Endothelial cell of umbilical vein (primary cell): ENCODE measurements at regions not wholly inside any gene's neighbourhood (a gene's known extent, or its start where the extent isn't known, plus 50 kb on each side); places are given as distances from the start of the nearest gene placed in this dataset.

Experiments
- BruUV-seq: library from RNA; stranded (reverse); fragments of 400-500 nt; replicated peaks from 2 replicates; lab custom pipeline; 2021; lab: Mats Ljungman, UMichigan
- CTCF ChIA-PET: fragments of 300-600, 350-600 bp; sonication (Branson Sonifier 250); formaldehyde crosslinking; loops from one replicate; lab custom pipeline; 2021; ENCODE audit warnings: antibody characterized with exemption, inconsistent platforms; lab: Charles Lee
- POLR2A ChIA-PET: fragments of 300-600, 350-600 bp; sonication (Branson Sonifier 250); formaldehyde crosslinking; loops from one replicate; lab custom pipeline; 2021; ENCODE audit warnings: antibody characterized with exemption, inconsistent platforms; lab: Charles Lee
- DNase-seq: peaks from one replicate; pipeline ENCODE4 v3.0.0-alpha.2; 2011; ENCODE audit warnings: low read depth, low spot score
- FAIRE-seq: peaks from 2 replicates; lab custom pipeline; 2011; peaks lifted over from hg19 to GRCh38; lab: Jason Lieb, UNC
- H2AFZ ChIP-seq: 2 replicates; pipeline ENCODE4 v1.6.0; 2012; ENCODE audit warnings: low read depth, low read length, control low read depth, inconsistent platforms
- H3K27ac ChIP-seq: 2 replicates; pipeline ENCODE4 v1.5.1; 2011; ENCODE audit warnings: low read depth, mild to moderate bottlenecking, control low read depth, low read length, moderate library complexity; ENCODE audit not compliant: insufficient read depth
- H3K27me3 ChIP-seq, 2 experiments: 2 replicates each; pipeline versions ENCODE4 v1.6.0 to v1.6.1; 2011; ENCODE audit warnings: low read length in 2 of 2, mixed read lengths in 1 of 2; ENCODE audit not compliant: control insufficient read depth in 2 of 2, insufficient read depth in 2 of 2
- H3K36me3 ChIP-seq, 2 experiments: 2 replicates in 1 of 2; 3 replicates in 1 of 2; pipeline ENCODE4 v1.5.1; 2011; ENCODE audit warnings: low read length in 2 of 2, mild to moderate bottlenecking in 1 of 2, moderate library complexity in 1 of 2; ENCODE audit not compliant: control insufficient read depth in 2 of 2, insufficient read depth in 2 of 2; ENCODE audit errors: extremely low read depth in 1 of 2
- H3K4me1 ChIP-seq: 3 replicates; pipeline ENCODE4 v1.5.1; 2011; ENCODE audit warnings: mild to moderate bottlenecking, low read length; ENCODE audit not compliant: control insufficient read depth, insufficient read depth; ENCODE audit errors: extremely low read depth
- H3K4me2 ChIP-seq: 2 replicates; pipeline ENCODE4 v1.6.1; 2011; ENCODE audit warnings: low read length, control low read depth, mixed read lengths; ENCODE audit not compliant: insufficient read depth
- H3K4me3 ChIP-seq, 3 experiments: fragments of 200-600 bp in 1 of 3; sonication (generic), shearing (Covaris generic) in 1 of 3; replicated peaks in 1 of 3; 2 replicates each; pipeline ENCODE4 v1.5.1; 2011 to 2016; ENCODE audit warnings: control low read depth in 3 of 3, low read length in 3 of 3, mild to moderate bottlenecking in 2 of 3, inconsistent platforms in 1 of 3, low read depth in 1 of 3, moderate library complexity in 1 of 3; ENCODE audit not compliant: insufficient read depth in 1 of 3
- H3K79me2 ChIP-seq: 2 replicates; pipeline ENCODE4 v1.6.0; 2012; ENCODE audit warnings: low read length, inconsistent platforms; ENCODE audit not compliant: control insufficient read depth, insufficient read depth
- H3K9ac ChIP-seq: replicated peaks from 2 replicates; pipeline ENCODE3; 2011; ENCODE audit warnings: low read length, control low read depth; ENCODE audit not compliant: insufficient read depth; ENCODE audit errors: extremely low read depth
- H3K9me1 ChIP-seq: replicated peaks from 3 replicates; pipeline ENCODE4 v1.6.0; 2011; ENCODE audit warnings: mild to moderate bottlenecking, low read length; ENCODE audit not compliant: control insufficient read depth, insufficient read depth; ENCODE audit errors: extremely low read depth
- H3K9me3 ChIP-seq: replicated peaks from 2 replicates; pipeline ENCODE4 v1.5.1; 2012; ENCODE audit warnings: low read length, inconsistent platforms; ENCODE audit not compliant: control insufficient read depth, insufficient read depth
- H4K20me1 ChIP-seq: replicated peaks from 2 replicates; pipeline ENCODE3; 2011; ENCODE audit warnings: mild to moderate bottlenecking, low read length; ENCODE audit not compliant: control insufficient read depth, insufficient read depth; ENCODE audit errors: extremely low read depth
- EZH2 ChIP-seq: IDR thresholded peaks from 2 replicates; pipeline ENCODE4 v1.6.1; 2012; ENCODE audit warnings: borderline replicate concordance, low read depth, mild to moderate bottlenecking, moderate library complexity, low read length, inconsistent platforms; ENCODE audit not compliant: severe bottlenecking
- FOS ChIP-seq: IDR thresholded peaks from 2 replicates; pipeline ENCODE4 v1.6.1; 2011; ENCODE audit warnings: mild to moderate bottlenecking, low read length, moderate library complexity, borderline replicate concordance; ENCODE audit not compliant: insufficient read depth
- GATA2 ChIP-seq: IDR thresholded peaks from 2 replicates; pipeline ENCODE4 v1.7.0; 2011; ENCODE audit warnings: low read depth, mild to moderate bottlenecking, moderate library complexity, mixed read lengths, low read length; ENCODE audit not compliant: insufficient read length, insufficient read depth
- JUN ChIP-seq: IDR thresholded peaks from 2 replicates; pipeline ENCODE4 v1.6.1; 2011; ENCODE audit warnings: borderline replicate concordance, low read depth; ENCODE audit not compliant: insufficient read length, insufficient read depth
- MYC ChIP-seq: IDR thresholded peaks from one replicate; pipeline ENCODE4 v1.6.1; 2011; ENCODE audit warnings: mild to moderate bottlenecking, low read depth, low read length
- POLR2A ChIP-seq: IDR thresholded peaks from 2 replicates; pipeline ENCODE4 v1.6.1; 2012; ENCODE audit warnings: low read depth, mild to moderate bottlenecking, control low read depth, low read length
- POLR2AphosphoS5 ChIP-seq: IDR thresholded peaks from 2 replicates; pipeline ENCODE4 v1.6.1; 2012; ENCODE audit warnings: low read depth, mild to moderate bottlenecking, control low read depth, low read length, moderate library complexity; ENCODE audit not compliant: insufficient read depth
- dilution Hi-C: fragments of 300-500 bp; cut with MboI; formaldehyde crosslinking; loops from one replicate; pipeline ENCODE4 v1.15.0; 2019; ENCODE audit warnings: low sequenced_read_pairs; ENCODE audit not compliant: extremely low pct_ligation_motif_present
- intact Hi-C: fragments of 100-400 bp; cut with micrococcal nuclease; formaldehyde crosslinking; loops from one replicate; pipeline ENCODE4 v1.10.0; 2022
- TF ChIP-seq, protein P1 (sequence below): IDR thresholded peaks from 2 replicates; pipeline ENCODE4 v1.6.1; 2011; ENCODE audit not compliant: insufficient read depth, insufficient read length
- TF ChIP-seq, protein P2 (sequence below), 2 donors: IDR thresholded peaks; 1 replicate in 1 of 2; 2 replicates in 1 of 2; pipeline ENCODE4 v1.5.1; 2011; ENCODE audit warnings: low read length in 2 of 2, mild to moderate bottlenecking in 2 of 2, moderate library complexity in 2 of 2, control low read depth in 1 of 2, inconsistent platforms in 1 of 2, low read depth in 1 of 2; ENCODE audit not compliant: insufficient read depth in 1 of 2; ENCODE audit errors: extremely low read depth in 1 of 2

DNA sequence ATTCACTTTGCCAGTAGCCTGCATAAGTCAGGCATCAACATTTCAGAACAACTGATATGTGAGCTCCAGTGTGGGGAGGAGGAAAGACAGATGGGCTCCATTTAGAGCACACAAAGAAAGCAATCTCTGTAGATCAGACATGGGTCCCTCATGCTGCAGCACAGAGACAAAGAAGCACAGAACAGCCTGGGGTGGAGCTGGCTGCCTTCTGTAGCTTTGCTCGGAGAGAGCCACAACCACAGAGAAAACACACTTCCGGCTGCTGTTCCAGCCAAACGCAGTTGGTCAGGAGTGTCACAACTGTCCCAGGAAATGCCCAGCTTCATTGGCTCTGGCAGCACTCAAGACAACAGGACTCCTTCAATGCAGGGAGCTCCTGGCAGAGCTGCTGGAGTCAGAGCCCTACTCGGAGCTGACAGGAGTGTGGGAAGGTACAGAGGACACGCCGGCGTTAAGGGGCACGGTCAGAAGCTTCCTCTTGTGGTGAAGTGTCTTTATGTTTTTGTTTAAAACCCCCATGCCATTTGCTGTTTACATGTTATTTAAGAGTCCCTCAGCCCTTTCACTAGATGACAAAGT is 494.4 kb downstream of the TCERG1L start:
- Histone ChIP-seq H3K4me3 (no peak overlapping the region), H3K9me1 (no peaks in the 10 kb centered on the region), H2AFZ (no peak overlapping the region), H4K20me1 (no peaks in the 10 kb centered on the region), H3K9me3 (peaks cover 4% of the 10 kb centered on the region), H3K36me3 (no peaks in the 10 kb centered on the region), H3K79me2 (no peaks in the 10 kb centered on the region), H3K4me2 (no peak overlapping the region), H3K9ac (no peak overlapping the region), H3K27me3 (no peaks in the 10 kb centered on the region), H3K27ac (no peak overlapping the region), H3K4me1 (no peaks in the 10 kb centered on the region)
- dilution Hi-C loops (no loop called here), intact Hi-C loops (no loop called here)
- BruUV-seq, result no TSS peak
- FAIRE-seq (no peak), DNase-seq (no peak)
- ChIA-PET POLR2A (no interaction called here), CTCF (no interaction called here)
- TF ChIP-seq GATA2 (no peak), POLR2AphosphoS5 (no peak), EZH2 (no peak), JUN (no peak), POLR2A (no peak), MYC (no peak), FOS (no peak)
- TF ChIP-seq, protein P1, sequence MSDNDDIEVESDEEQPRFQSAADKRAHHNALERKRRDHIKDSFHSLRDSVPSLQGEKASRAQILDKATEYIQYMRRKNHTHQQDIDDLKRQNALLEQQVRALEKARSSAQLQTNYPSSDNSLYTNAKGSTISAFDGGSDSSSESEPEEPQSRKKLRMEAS, result no peak
- TF ChIP-seq, protein P2, sequence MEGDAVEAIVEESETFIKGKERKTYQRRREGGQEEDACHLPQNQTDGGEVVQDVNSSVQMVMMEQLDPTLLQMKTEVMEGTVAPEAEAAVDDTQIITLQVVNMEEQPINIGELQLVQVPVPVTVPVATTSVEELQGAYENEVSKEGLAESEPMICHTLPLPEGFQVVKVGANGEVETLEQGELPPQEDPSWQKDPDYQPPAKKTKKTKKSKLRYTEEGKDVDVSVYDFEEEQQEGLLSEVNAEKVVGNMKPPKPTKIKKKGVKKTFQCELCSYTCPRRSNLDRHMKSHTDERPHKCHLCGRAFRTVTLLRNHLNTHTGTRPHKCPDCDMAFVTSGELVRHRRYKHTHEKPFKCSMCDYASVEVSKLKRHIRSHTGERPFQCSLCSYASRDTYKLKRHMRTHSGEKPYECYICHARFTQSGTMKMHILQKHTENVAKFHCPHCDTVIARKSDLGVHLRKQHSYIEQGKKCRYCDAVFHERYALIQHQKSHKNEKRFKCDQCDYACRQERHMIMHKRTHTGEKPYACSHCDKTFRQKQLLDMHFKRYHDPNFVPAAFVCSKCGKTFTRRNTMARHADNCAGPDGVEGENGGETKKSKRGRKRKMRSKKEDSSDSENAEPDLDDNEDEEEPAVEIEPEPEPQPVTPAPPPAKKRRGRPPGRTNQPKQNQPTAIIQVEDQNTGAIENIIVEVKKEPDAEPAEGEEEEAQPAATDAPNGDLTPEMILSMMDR (IDR thresholded peaks at IDR 0.05; ENCODE audit: extremely low read depth in 1 of 2, insufficient read depth in 1 of 2, low read depth in 1 of 2, low read length in 2 of 2), result no peak
